Uterus (tissue), 3 donors: ENCODE measurements at regions not wholly inside any gene's neighbourhood (a gene's known extent, or its start where the extent isn't known, plus 50 kb on each side); places are given as distances from the start of the nearest gene placed in this dataset.

ENCODE experiments used
- DNase-seq, 2 donors: peaks; one replicate each; pipeline ENCODE4 v3.0.0-alpha.2; 2019 to 2020
- H3K27ac ChIP-seq, 2 donors: fragments of 200-600 bp; sonication (generic); 1 replicate in 1 of 2; 2 replicates in 1 of 2; pipeline ENCODE4 v1.5.1; 2016 to 2018
- H3K27me3 ChIP-seq, 2 donors: fragments of 200-600 bp; sonication (generic); one replicate each; pipeline ENCODE4 v1.5.1; 2018 to 2019; ENCODE audit warnings: control low read depth in 1 of 2
- H3K36me3 ChIP-seq, 2 donors: fragments of 200-600 bp; sonication (generic); one replicate each; pipeline ENCODE4 v1.5.1; 2019; ENCODE audit warnings: control low read depth in 1 of 2
- H3K4me1 ChIP-seq, 2 donors: fragments of 200-600 bp; sonication (generic); one replicate each; pipeline ENCODE4 v1.5.1; 2018 to 2019; ENCODE audit warnings: control low read depth in 1 of 2
- H3K4me3 ChIP-seq, 2 donors: fragments of 200-600 bp; sonication (generic); 1 replicate in 1 of 2; 2 replicates in 1 of 2; pipeline ENCODE4 v1.5.1; 2018 to 2019; ENCODE audit warnings: mild to moderate bottlenecking in 1 of 2
- H3K9me3 ChIP-seq, 2 donors: fragments of 200-600 bp; sonication (generic); one replicate each; pipeline ENCODE4 v1.5.1; 2019; ENCODE audit warnings: control low read depth in 1 of 2
- CTCF ChIP-seq, 4 experiments: fragments of 200-600 bp in 2 of 4; fragments of 450-650 bp in 2 of 4; sonication (generic) in 2 of 4; IDR thresholded peaks; one replicate each; pipeline ENCODE4 v1.5.1; 2016 to 2019; ENCODE audit warnings: antibody characterized with exemption in 4 of 4, mild to moderate bottlenecking in 2 of 4, moderate library complexity in 1 of 4
- POLR2A ChIP-seq, 2 donors: fragments of 450-650 bp; IDR thresholded peaks; one replicate each; pipeline ENCODE4 v1.6.1; 2016; ENCODE audit warnings: antibody characterized with exemption in 2 of 2, mild to moderate bottlenecking in 1 of 2, moderate library complexity in 1 of 2
- intact Hi-C: fragments of 100-400 bp; cut with DNase I; formaldehyde crosslinking; loops from one replicate; pipeline ENCODE4 v1.15.1; 2023; ENCODE audit warnings: low total_unique reads
- donor health status: DM: yes; HTN: yes; CAD: no.

- intact Hi-C loops = no loop called here
- H3K36me3 ChIP-seq = no peaks in the 10 kb centered on the region
- no peaks in the 10 kb centered on the region for H3K9me3 ChIP-seq
- DNase-seq = no peak
- TF ChIP-seq CTCF (IDR thresholded peaks at IDR 0.05) (no peak), POLR2A (IDR thresholded peaks at IDR 0.05) (no peak)
- no peaks in the 10 kb centered on the region for H3K4me1 ChIP-seq
- H3K4me3 ChIP-seq = no peak overlapping the region
- H3K27ac ChIP-seq = no peak overlapping the region
- no peaks in the 10 kb centered on the region for H3K27me3 ChIP-seq
Observed at GRCh38 chr4:100118181-100118580, 72.1 kb downstream of the DDIT4L start.

- Histone ChIP-seq H3K4me3 (no peak overlapping the region), H3K27me3 (no peaks in the 10 kb centered on the region), H3K4me1 (no peaks in the 10 kb centered on the region), H3K27ac (no peak overlapping the region), H3K36me3 (no peaks in the 10 kb centered on the region), H3K9me3 (no peaks in the 10 kb centered on the region)
- no peak for DNase-seq
- TF ChIP-seq POLR2A (IDR thresholded peaks at IDR 0.05) (no peak), CTCF (IDR thresholded peaks at IDR 0.05) (peak in 1 of 4 experiments; percentile 12)
- intact Hi-C loops = no loop called here
Observed at GRCh38 chr4:100117750-100118149, 72.5 kb downstream of the DDIT4L start.

- Histone ChIP-seq H3K36me3 (no peaks in the 10 kb centered on the region), H3K9me3 (no peaks in the 10 kb centered on the region), H3K4me3 (no peak overlapping the region), H3K27me3 (no peaks in the 10 kb centered on the region), H3K27ac (no peak overlapping the region), H3K4me1 (no peaks in the 10 kb centered on the region)
- TF ChIP-seq POLR2A (IDR thresholded peaks at IDR 0.05) (no peak), CTCF (IDR thresholded peaks at IDR 0.05) (no peak)
- DNase-seq = no peak
- intact Hi-C loops = no loop called here
Observed at GRCh38 chr4:100114909-100115308, 75.4 kb downstream of the DDIT4L start.

GRCh38 chr4:100113732-100114131 lies 76.5 kb downstream of the DDIT4L start:
- Histone ChIP-seq H3K27me3 (no peaks in the 10 kb centered on the region), H3K27ac (no peak overlapping the region), H3K36me3 (no peaks in the 10 kb centered on the region), H3K9me3 (no peaks in the 10 kb centered on the region), H3K4me3 (no peak overlapping the region), H3K4me1 (no peaks in the 10 kb centered on the region)
- intact Hi-C loops = no loop called here
- TF ChIP-seq POLR2A (IDR thresholded peaks at IDR 0.05) = no peak
- no peak for TF ChIP-seq CTCF (IDR thresholded peaks at IDR 0.05)
- DNase-seq = no peak

- DNase-seq = no peak
- Histone ChIP-seq H3K9me3 (no peaks in the 10 kb centered on the region), H3K27ac (no peak overlapping the region), H3K4me3 (no peak overlapping the region), H3K27me3 (no peaks in the 10 kb centered on the region), H3K36me3 (no peaks in the 10 kb centered on the region), H3K4me1 (no peaks in the 10 kb centered on the region)
- TF ChIP-seq CTCF (IDR thresholded peaks at IDR 0.05) (no peak), POLR2A (IDR thresholded peaks at IDR 0.05) (no peak)
- intact Hi-C loops = no loop called here
Observed at GRCh38 chr4:100113096-100113495, 77.2 kb downstream of the DDIT4L start.
